GM19452 (cell line): ENCODE measurements at regions not wholly inside any gene's neighbourhood (a gene's known extent, or its start where the extent isn't known, plus 50 kb on each side); places are given as distances from the start of the nearest gene placed in this dataset.

ENCODE experiments used
- ATAC-seq: cut with Tn5 transposase; IDR thresholded peaks from one replicate; pipeline ENCODE4 v1.9.1; 2021; ENCODE audit not compliant: unreplicated experiment

DNA sequence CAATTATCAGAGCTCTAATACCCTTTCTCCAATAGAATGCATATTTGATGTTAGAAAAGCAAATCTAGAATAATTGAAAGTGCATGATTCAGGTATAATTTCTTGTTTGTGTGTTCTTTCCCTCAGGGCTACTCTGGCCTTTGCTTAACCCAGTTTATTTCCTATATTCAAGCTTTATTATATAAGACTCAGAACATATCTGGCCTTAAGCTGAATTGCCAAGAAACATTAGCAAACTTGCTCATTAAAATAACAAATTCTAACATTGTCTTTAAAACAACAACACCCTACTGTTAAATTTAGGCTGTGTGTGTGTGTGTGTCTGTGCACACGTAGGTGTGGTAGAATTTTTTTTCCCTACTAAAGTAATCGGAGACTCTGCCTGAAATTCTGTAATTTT lies 426.5 kb downstream of the UTRN start:
- no peak for ATAC-seq

DNA sequence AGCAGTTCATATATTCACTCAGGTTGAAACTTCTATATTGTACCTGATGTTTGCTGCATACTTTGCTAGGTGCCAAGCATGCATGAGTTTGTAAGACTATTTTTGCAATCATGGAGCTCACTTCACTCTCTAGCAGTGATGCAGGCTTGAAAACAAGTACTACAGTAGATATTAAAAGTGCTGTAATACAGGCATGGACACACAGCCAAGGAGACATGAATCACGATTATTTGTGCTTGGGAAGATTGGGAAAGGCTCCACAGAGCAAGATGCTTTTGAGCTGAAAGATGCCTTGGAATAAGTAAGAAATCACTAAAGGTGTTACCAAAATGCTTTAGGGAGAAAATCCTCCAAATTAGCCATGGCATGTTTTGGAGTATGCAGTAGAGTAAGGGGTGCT lies 427.4 kb downstream of the UTRN start:
- no peak for ATAC-seq

DNA sequence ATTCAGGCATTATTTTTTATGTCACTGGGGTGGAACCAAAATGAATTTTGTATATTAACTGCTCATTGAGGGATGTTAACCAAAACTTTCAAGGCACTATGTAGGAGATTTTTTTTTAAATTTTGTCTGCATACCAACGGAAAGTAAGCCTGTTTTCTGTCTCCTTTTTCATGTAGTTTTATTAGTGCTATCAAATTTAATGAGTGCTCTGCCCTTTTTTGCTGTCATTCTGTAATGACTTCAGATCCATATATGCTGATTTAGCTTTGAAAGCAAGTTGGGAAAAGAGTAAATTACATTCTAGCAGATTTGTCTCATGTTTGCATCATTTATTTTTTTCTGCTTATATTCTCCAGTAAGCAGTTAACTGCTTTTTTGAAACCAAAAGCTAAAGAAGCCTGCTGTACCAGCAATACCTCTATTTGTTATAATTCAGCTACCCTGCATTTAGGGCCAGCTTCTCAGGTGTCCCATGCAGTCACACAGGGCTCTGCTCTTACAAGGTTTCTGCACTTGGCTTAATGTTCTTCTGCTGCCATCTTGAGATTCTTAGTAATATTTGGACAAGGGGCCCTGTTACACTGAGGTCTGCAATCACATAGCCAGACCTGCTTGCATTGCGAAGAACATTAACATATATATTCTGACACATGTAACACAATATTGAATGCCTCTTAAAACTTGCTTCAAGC lies 429.0 kb downstream of the UTRN start:
- ATAC-seq: no peak

DNA sequence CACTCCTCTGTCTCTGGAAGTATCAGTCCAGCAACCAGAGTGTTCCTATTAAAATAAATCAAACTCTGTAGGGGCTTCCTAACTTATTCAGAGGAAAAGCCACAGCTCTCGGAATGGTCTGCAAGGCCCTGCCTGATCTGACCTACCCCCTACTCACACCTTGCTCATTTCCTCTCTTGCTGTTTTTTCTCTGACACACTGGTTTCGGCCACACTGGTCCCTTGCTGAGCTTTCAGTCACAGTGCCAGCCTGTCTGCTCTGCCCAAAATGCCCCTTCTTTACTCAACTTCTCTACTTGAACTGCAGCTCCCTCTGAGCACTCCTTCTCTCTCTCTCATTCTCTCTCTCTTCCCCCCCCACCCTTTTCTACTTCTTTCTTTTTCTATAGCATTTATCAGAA lies 430.2 kb downstream of the UTRN start:
- peak; percentile 74 for ATAC-seq

DNA sequence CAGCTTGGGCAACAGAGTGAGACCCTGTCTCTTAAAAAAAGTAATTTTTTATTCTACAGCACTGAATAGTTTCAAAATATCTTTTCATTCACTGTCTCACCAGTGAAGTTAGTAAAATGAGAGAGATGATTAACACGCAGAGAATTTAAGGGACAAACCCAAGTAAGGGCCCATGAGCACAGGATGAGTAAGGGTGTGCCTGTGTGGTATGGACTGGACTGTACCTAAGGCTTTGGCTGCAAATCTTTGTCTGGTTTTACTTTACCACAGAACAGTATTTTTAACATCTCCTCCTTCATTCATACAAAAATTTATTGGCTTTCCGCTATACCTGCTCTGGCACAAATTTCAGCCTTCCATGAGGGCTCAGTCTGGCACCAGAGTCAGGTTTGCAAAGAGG lies 433.3 kb downstream of the UTRN start:
- ATAC-seq: no peak

DNA sequence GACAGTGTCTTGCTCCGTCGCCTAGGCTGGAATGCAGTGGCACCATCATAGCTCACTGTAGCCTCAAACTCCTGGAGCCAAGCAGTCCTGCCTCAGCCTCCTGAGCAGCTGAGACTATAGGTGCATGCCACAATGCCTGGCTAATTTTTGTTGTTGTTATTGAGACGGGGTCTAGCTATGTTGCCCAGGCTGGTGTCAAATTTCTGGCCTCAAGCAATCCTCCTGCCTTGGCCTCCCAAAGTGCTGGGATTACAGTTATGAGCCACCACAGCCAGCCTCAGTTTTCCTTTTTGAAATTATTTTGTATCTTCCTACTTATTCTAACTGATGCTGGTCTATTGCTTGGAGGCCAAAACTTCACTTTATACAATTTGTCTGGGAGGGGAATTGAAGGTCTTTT lies 436.1 kb downstream of the UTRN start:
- no peak for ATAC-seq

DNA sequence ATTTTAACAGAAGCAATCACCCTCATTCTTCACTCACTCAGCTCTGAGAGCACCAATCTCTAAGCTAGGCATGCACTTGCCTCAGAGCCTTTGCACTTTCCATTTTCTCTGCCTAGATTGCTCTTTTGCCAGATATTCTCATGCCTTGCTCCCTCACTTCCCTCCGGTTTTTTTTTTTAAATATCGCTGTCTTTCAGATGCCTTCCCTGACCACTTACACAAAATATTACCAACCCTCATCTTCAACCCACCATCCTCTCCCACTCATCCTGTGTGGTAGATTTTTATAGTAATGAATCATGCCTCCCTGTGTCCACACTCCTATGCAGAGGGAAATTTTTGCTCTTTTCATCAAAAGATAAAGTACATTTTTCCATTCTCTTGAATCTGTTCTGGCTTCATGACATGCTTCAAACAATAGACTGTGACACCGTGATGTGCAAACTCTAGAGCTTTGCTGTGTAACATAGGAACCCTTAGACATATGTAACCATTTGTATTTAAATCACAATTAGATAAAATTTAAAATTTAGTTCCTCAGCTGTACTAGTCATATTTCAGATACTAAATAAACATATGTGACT lies 437.1 kb downstream of the UTRN start:
- ATAC-seq: no peak

DNA sequence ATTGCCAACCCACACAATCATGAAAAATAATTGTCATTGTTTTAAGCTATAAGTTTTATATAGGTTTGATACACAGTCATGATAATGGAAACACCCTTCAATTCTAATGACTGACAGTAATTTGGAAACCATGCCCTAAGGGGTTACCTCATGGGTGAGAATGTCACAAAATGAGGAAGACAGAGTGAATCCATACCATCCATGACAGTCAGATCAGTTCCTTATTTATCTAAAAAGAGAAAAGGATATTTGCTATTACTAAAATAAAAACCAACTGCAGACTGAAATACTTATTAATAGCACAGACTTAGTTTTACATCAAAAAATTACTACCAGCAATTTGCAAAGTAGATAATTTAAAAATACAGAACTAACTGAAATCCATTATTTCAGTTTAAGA lies 437.8 kb downstream of the UTRN start:
- ATAC-seq: no peak

DNA sequence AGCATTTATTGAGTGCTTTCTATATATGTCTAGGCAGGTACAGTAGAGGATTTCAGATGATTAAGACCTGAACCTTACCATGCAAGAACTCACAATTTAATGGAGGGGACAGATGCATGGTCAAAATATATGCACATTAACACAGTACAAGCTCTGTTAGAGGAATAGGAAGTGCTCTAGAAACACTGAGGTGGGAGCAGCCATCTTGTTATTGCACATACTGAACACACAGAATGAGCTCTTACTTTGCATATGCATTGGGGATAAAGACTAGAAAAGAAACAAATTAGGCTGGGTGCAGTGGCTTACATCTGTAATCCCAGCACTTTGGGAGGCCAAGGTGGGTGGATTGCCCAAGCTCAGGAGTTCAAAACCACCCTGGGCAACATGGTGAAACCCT lies 438.3 kb downstream of the UTRN start:
- ATAC-seq: no peak

DNA sequence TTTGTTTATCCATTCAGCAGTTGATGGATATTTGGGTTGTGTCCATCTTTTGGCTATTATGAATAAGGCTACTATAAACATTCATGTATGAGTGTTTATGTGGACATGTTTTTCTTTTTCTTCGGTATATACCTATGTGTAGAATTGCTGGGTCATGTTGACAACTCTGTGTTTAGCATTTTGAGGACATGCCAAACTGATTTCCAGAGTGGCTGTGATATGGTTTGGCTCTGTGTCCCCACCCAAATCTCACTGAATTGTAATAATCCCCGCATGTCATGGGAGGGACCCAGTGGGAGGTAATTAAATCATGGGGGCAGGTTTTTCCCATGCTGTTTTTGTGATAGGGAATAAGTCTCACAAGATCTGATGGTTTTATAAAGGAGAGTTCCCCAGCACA lies 439.7 kb downstream of the UTRN start:
- ATAC-seq: no peak

DNA sequence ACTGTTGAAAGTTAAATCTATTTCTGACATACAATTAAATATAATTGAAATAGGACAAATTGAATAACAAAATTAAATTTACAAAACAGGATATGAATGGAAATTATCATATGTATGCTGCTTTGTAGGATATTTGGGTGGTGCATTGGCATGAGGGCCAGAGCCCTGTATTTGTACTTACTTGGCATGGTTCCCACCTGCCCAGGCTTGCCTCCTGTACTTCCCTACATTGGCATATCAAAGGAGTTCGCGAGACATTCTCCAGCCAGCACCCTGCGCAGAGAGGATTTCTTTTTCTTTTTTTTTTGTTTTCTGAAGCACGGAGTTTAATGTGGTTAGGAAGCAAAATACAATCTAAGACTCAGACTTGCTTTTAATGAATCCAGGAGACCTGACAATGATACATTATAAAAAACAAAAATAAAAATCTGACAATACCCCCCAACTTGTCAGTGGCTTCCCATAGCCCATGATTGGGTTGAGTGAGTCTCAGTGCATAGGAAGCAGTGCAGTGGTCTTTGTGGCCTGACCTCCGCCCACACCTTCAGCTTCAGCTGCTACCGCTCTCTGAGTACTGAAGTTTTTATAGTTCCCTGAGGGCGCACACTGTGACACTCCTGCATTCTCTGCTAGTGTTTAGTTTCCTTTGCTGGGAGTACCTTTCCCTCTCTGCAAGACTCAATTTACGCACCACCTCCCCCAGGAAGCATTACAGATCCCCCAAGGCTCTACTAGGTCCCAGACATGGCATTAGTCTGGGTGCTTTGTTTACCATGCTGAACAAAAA lies 440.8 kb downstream of the UTRN start:
- ATAC-seq: peak; percentile 63

DNA sequence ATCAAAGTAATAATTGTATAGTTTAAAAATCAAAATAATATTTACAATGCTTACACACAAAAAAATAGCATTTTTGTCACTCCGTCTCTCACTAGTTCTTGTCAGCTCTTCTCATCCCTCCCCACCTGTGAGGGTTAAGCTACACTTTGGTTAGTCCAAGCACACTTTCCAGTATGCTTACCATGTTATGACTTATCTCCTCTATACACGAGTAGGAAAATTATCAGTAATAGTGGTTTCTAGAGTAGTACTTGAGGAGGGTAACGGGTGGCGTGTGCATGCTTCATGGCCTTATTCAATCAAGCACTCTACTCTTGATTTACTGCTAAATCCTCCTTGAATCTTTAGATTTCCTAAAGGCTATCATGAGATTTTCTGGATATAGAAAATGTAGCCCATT lies 443.7 kb downstream of the UTRN start:
- no peak for ATAC-seq

DNA sequence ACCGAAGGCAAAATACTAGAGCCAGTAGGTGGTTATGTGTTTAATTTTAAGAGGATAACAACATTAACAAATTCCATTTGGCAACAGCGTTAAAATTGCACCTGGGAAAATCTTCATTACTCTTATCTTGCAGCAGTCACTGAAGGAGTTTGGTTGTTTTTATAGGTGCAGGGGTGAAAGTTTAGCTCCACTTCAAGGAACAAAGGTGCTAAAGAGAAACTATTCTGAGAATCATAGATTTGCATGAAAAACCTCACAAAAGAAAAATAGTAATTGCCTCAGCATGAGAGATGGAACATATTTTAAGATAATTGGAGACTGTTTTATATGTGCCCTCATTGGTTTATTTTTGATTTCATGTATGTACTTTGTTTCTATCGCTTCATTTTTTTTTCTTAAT lies 444.4 kb downstream of the UTRN start:
- peak; percentile 52 for ATAC-seq

DNA sequence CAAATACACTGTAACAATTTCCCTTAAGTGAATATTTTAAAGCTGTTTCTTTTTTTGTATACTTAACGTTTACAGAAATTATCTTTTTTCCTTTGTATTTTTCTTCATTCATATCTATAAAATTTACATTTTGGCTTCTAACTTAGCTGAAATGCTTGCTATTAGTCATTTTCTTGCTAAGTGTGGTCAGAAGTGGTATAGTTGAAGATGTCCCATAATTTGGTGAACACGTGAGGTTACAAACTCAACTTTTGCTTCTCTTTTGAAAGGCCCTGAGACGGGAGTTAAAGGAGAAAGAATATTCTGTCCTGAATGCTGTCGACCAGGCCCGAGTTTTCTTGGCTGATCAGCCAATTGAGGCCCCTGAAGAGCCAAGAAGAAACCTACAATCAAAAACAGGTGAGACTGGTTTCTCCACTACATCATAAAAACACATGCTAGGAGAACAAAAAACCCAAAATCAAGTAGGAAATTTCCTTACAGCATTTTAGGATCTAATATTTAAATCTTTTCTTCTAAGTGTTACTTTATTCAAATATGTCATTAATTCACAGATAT lies 445.0 kb downstream of the UTRN start:
- no peak for ATAC-seq

DNA sequence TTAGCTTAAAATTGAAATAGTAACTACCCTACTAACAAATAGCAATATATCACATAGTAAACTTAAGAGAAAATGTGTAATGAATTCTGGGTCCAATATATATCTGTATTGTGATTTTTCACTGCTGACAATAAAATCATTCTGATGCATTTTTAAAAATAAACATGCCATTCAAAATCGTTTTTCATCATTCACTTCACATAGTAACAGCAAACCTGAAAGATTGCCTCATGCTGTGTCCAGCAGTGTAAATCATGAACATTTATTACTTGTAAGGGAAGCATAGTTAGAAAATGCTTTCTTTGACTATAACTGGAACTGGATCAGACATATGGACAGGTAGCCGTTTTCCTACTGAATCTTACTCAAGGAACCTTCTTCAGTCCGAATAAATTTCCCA lies 446.1 kb downstream of the UTRN start:
- ATAC-seq: no peak

DNA sequence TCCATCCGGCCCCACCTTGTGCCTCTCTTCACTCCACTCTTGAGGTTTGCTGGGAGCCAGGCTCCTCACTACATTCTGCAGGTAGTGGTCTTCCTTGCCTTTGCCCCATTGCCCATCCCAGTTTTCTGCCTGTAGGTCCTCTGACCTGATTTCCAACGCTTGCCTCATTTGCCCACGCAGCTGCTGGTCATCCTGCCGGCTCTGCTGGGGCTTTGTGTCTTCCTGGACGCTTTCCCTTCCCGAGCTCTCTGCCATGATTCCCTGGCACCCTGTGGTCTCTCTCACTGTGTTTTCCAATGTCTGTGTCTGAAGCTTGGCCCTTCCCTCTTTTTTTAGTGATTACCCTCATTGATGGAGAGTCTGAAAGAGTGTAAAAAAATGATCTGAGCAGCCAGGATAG lies 451.6 kb downstream of the UTRN start:
- no peak for ATAC-seq

DNA sequence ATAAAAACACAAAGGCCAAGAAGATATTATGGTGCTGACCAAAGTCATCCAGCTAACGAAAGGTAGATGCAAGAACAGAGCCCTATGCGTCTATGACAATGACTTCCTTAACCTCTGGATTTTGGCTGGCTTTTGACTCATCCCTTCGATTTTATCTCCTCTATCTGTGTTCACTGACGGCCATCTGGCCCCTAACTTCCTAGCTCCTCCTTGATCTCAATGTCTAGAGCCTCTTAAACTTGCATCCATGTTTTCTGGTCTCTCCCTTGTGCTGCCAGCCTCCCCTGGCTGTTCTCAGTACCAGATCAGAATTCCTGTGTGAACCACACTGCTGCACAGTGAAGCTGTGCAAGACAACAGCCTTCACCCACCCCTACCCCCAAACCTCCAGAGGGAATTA lies 452.9 kb downstream of the UTRN start:
- no peak for ATAC-seq

DNA sequence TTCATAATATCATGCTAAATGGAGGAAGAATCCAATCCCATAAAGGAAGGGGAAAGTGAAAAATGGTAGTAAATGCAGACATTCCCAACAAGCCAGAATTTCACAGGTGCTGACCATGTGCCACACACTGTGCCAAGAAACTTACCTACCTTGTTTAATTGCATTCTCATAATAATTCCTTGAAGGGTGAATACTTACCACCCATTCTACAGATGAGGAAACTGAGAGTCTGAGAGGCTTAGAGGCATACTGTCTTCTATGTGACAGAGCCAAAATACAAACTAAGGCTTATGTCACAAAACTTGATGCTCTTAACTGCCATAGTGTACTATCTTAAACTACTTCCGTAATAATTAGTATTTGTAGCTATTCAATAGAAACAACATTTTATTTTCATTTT lies 454.7 kb downstream of the UTRN start:
- no peak for ATAC-seq

DNA sequence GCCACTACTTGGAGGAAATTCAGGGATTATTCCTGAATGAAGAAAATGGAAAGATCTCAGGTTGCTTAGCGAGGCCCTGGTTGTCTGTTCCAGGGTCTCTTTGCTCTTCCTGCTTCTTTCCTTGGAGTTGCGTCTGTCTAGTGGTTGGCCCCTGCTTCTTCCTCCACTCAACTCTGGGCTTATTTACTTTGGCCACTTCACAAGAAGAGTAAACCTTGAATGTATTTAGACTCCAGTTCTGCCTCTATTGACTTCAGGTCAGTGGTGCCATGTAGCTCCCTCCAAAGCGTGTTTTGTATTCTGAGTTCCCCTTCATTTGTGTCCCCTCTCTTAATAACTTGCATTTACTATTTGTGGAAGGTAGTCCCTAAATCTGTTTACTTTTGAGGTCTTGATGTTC lies 456.5 kb downstream of the UTRN start:
- ATAC-seq: no peak

DNA sequence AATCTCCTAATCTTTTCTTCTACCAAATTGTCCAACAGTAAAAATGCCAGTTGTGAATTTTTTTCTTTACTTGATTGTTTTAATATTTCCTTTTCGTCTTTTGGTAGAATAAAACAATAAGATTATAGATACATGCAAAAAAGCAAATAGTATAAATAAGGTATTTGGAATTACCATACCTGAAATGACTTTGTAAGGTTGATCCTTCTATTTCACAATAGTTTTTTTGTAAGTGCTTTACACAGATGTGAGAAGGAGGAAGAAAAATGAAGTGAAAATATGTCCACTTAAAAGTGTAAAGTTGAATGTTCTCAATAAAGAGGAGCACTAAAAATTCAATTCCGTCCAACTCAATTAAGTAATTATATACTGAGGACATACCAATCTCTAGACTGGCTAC lies 457.6 kb downstream of the UTRN start:
- no peak for ATAC-seq

DNA sequence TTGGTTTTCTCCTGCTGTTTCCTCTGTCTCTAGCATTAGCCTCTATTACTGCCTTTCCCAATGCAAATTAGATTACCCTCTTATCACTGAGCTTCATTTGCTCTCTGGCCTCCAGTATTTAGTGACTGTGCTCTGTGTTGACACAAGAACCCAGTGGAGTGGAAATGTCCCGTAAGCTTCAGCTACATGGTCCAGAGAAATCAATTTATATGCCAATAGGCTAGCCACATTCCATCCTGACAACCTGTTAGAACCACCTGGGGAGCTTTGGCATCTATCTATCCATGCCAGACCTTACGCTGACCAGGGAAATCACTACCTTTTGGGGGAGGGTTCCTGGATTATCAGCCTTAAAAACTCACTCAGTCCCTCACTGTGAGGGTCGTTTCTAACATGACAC lies 459.6 kb downstream of the UTRN start:
- ATAC-seq: no peak

DNA sequence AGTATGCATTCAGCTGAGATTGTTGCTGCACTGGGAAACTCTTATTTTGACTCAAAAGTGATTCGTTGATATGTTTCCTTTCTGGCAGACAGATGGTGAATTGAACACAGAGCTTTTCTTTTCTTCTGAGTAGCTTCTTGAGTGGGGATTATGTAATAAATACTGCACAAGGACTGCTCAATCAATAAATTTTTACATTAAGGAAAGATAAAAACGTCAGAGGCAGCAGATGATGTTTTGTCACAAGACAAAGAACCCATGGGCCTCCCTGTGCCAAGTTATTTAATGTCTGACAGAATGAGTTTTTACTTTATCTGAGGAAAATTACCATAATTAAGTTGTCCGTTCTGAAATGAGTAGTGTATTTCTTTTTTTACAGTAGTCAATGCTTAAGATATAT lies 460.3 kb downstream of the UTRN start:
- ATAC-seq: no peak
